ENCODE measurements at regions not wholly inside any gene's neighbourhood (a gene's known extent, or its start where the extent isn't known, plus 50 kb on each side); places are given as distances from the start of the nearest gene placed in this dataset.

- H3K27ac ChIP-seq: no peak overlapping the region
- H3K4me3 ChIP-seq: no peak overlapping the region
- H3K9me3 ChIP-seq (replicated peaks in 1 of 11): no peaks in the 10 kb centered on the region
- TF ChIP-seq Cebpa-rat (IDR thresholded peaks at IDR 0.05): no peak
- H3K4me2 ChIP-seq: peak overlapping the region in 4 of 11 experiments; percentile 1 to 13 (median 10); a peak in 5 of 22 replicates
- no peaks in the 10 kb centered on the region for H3K27me3 ChIP-seq
- H3K9ac ChIP-seq: no peak overlapping the region
- H4K20me1 ChIP-seq: no peaks in the 10 kb centered on the region
- peaks cover 0 to 14% (median 7%) of the 10 kb centered on the region in 10 experiments; a peak in 13 of 20 replicates for H3K4me1 ChIP-seq
- H3K36me3 ChIP-seq: no peaks in the 10 kb centered on the region
These were observed 60.8 kb upstream of the NUP50 start for GRCh38 chr22:45102896-45103420.

DNA sequence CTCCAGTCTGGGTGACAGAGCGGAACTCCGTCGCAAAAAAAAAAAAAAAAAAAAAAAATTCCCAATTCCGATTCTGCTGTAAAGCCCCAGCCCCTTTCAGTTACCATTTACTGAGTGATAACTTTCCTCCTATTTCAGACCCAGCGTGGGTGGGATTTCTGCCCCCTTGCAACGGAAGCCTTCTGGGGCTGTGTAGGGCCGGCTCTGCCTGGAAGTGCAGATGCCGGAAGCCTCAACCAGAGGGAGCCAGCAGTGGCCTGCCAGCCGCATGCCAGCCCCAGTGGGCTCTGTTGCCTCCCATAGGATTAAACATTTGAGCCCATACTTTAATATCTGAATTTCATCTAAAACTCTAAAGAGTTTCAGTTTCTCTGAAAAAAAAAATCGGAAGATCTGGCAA, 60.0 kb upstream of the NUP50 start:
- no peaks in the 10 kb centered on the region for H3K9me3 ChIP-seq (replicated peaks in 1 of 11)
- no peak overlapping the region for H3K4me2 ChIP-seq
- H3K27me3 ChIP-seq: no peaks in the 10 kb centered on the region
- TF ChIP-seq Cebpa-rat (IDR thresholded peaks at IDR 0.05): no peak
- no peak overlapping the region for H3K9ac ChIP-seq
- peaks cover 0 to 14% (median 7%) of the 10 kb centered on the region in 10 experiments; a peak in 13 of 20 replicates for H3K4me1 ChIP-seq
- H4K20me1 ChIP-seq: no peaks in the 10 kb centered on the region
- no peak overlapping the region for H3K27ac ChIP-seq
- H3K36me3 ChIP-seq: no peaks in the 10 kb centered on the region
- no peak overlapping the region for H3K4me3 ChIP-seq

DNA sequence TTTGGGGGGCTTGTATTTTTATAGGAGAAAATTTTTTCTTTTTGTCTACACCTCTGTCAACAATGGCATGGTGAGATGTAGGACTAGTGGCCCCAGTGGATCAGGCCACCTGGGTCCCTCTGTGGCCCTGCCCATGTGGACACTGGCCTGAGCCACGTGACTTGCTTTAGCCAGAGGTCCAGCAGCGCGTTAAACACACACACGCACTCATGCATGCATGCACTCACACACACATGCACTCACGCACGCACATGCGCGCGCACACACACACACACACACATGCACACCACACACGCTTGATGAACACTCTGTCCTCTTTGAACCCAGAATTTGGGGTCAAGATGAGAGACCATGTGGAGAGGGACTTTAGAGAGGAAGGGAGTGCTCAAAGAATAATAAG, 59.4 kb upstream of the NUP50 start:
- Histone ChIP-seq H3K27ac (no peak overlapping the region), H4K20me1 (no peaks in the 10 kb centered on the region), H3K4me1 (peaks cover 0 to 14% (median 7%) of the 10 kb centered on the region in 10 experiments; a peak in 13 of 20 replicates), H3K9me3 (replicated peaks in 1 of 11) (no peaks in the 10 kb centered on the region), H3K4me3 (no peak overlapping the region), H3K36me3 (no peaks in the 10 kb centered on the region), H3K27me3 (no peaks in the 10 kb centered on the region), H3K9ac (no peak overlapping the region), H3K4me2 (no peak overlapping the region)
- TF ChIP-seq Cebpa-rat (IDR thresholded peaks at IDR 0.05): no peak

DNA sequence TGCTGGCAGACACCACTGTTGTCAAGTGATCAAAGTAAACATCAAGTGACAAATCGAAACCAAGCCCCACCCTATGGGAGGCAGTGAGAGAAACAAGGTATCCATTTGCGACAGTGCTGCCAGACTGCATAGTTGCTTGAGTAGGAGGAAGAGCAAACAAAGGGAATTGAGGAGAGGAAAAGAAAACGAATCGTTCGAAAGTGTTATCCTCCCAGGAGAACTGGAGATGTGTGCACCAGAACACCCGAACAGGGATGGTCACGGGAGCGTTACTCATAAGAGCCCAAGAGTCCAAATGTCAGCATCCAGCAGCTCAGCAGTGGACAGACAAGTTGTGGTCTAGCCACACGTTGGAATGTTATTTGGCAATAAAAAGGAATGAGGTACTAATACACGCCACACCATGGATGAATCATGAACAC, 58.4 kb upstream of the NUP50 start:
- H3K36me3 ChIP-seq: no peaks in the 10 kb centered on the region
- H3K27ac ChIP-seq: no peak overlapping the region
- no peaks in the 10 kb centered on the region for H4K20me1 ChIP-seq
- H3K4me3 ChIP-seq: no peak overlapping the region
- no peak overlapping the region for H3K4me2 ChIP-seq
- no peaks in the 10 kb centered on the region for H3K27me3 ChIP-seq
- H3K9ac ChIP-seq: no peak overlapping the region
- TF ChIP-seq Cebpa-rat (IDR thresholded peaks at IDR 0.05): no peak
- no peaks in the 10 kb centered on the region for H3K9me3 ChIP-seq (replicated peaks in 1 of 11)
- H3K4me1 ChIP-seq: peaks cover 0 to 14% (median 7%) of the 10 kb centered on the region in 10 experiments; a peak in 13 of 20 replicates

- Histone ChIP-seq H3K36me3 (no peaks in the 10 kb centered on the region), H3K4me3 (no peak overlapping the region), H3K27me3 (no peaks in the 10 kb centered on the region), H4K20me1 (no peaks in the 10 kb centered on the region), H3K4me1 (peaks cover 0 to 5% (median 3%) of the 10 kb centered on the region in 10 experiments; a peak in 12 of 20 replicates), H3K9me3 (replicated peaks in 1 of 11) (peaks cover 0 to 7% (median 4%) of the 10 kb centered on the region in 11 experiments; a peak in 7 of 22 replicates), H3K27ac (no peak overlapping the region), H3K9ac (no peak overlapping the region), H3K4me2 (no peak overlapping the region)
- TF ChIP-seq Cebpa-rat (IDR thresholded peaks at IDR 0.05): no peak
These were observed 56.1 kb upstream of the NUP50 start for GRCh38 chr22:45107671-45108070.

DNA sequence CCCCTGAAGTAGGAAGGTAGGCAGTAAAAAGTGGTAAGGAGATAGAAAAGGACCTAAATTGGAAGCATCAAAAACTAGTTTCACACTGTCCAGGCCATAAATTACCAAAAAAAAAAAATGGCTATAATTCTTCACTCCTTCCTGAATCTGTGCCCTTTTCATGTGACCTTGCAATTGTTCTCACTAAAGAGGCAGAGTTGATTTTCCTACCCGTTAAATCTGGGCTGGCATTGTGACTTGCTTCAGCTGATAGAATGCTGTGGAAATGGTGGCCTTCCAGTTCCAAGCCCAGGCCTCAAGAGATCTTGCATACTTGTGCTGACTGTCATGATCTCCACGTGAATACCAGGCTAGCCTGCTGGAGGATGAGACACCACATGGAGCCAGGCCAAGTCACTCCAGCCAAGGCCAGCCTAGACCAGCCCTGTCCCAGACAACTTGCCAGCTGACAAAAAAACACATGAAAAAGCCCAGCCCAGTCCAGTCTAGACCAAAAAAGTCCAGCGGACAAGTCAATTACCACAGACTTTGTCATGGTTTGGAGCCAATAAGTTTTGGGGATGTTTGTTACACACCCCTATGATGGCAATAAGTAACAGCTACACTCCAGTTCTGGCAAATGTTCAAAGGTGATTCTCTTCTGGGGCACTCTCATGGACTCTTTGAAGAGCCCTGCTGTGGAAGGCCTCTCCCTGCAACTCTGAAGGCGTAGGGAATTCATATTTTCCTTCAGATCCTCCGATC, 51.4 kb upstream of the NUP50 start:
- peaks cover 0 to 26% (median 15%) of the 10 kb centered on the region in 11 experiments; a peak in 12 of 22 replicates for H3K9me3 ChIP-seq (replicated peaks in 1 of 11)
- no peak overlapping the region for H3K4me3 ChIP-seq
- H3K27me3 ChIP-seq: no peaks in the 10 kb centered on the region
- H3K4me1 ChIP-seq: no peaks in the 10 kb centered on the region
- no peaks in the 10 kb centered on the region for H3K36me3 ChIP-seq
- no peak for TF ChIP-seq Cebpa-rat (IDR thresholded peaks at IDR 0.05)
- no peak overlapping the region for H3K9ac ChIP-seq
- no peak overlapping the region for H3K27ac ChIP-seq
- no peak overlapping the region for H3K4me2 ChIP-seq
- H4K20me1 ChIP-seq: no peaks in the 10 kb centered on the region

All from BLaER1 treated with 17β-estradiol and CSF1 and Interleukin-3, amounts not matched to agents 10 nM and 100 nM (cell line).